ENCODE measurements at regions not wholly inside any gene's neighbourhood (a gene's known extent, or its start where the extent isn't known, plus 50 kb on each side); places are given as distances from the start of the nearest gene placed in this dataset.
"Not testable (repeated sequence)": the region's sequence is repeated elsewhere in the genome, so short reads cannot be mapped to it uniquely, and the experiment has no call there.

- no peak for DNase-seq
- Histone ChIP-seq H3K27ac (no peak overlapping the region), H3K9me3 (replicated peaks) (no peaks in the 10 kb centered on the region), H3K36me3 (no peaks in the 10 kb centered on the region), H3K4me3 (no peak overlapping the region), H3K27me3 (no peaks in the 10 kb centered on the region), H3K4me1 (no peaks in the 10 kb centered on the region)
Measured at GRCh38 chr14:82009993-82010392, 476.3 kb upstream of the SEL1L start.

- Histone ChIP-seq H3K4me1 (no peaks in the 10 kb centered on the region), H3K27me3 (no peaks in the 10 kb centered on the region), H3K4me3 (no peak overlapping the region), H3K36me3 (no peaks in the 10 kb centered on the region), H3K27ac (no peak overlapping the region), H3K9me3 (replicated peaks) (no peaks in the 10 kb centered on the region)
- no peak for DNase-seq
Measured at GRCh38 chr14:82011460-82011859, 477.8 kb upstream of the SEL1L start.

- Histone ChIP-seq H3K36me3 (no peaks in the 10 kb centered on the region), H3K9me3 (replicated peaks) (no peaks in the 10 kb centered on the region), H3K4me1 (no peaks in the 10 kb centered on the region), H3K27me3 (no peaks in the 10 kb centered on the region), H3K27ac (no peak overlapping the region), H3K4me3 (no peak overlapping the region)
- no peak for DNase-seq
Measured at GRCh38 chr14:82029038-82029437, 495.4 kb upstream of the SEL1L start.

GRCh38 chr14:82035397-82035796 is 501.7 kb upstream of the SEL1L start:
- no peaks in the 10 kb centered on the region for H3K4me1 ChIP-seq
- no peak overlapping the region for H3K27ac ChIP-seq
- H3K36me3 ChIP-seq: no peaks in the 10 kb centered on the region
- H3K27me3 ChIP-seq: no peaks in the 10 kb centered on the region
- H3K9me3 ChIP-seq (replicated peaks): no peaks in the 10 kb centered on the region
- no peak for DNase-seq
- H3K4me3 ChIP-seq: no peak overlapping the region

DNA sequence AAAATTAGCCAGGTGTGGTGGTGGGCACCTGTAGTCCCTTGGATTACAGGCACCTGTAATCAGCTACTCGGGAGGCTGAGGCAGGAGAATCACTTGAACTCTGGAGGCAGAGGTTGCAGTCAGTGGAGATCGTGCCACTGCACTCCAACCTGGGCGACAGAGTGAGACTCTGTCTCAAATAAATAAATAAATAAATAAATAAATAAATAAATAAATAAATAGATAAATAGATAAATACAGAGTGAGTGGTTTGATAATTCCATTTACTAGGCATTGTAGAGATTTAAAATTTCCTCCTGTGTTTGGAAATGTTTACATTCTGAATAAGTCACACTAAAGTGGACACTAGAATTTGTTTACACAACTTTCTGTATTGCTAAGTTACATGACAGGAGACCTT is 504.4 kb upstream of the SEL1L start:
- H3K4me3 ChIP-seq; DNase-seq; H3K4me1 ChIP-seq; H3K27ac ChIP-seq; H3K27me3 ChIP-seq; H3K9me3 ChIP-seq (replicated peaks); H3K36me3 ChIP-seq: not testable (repeated sequence)

DNA sequence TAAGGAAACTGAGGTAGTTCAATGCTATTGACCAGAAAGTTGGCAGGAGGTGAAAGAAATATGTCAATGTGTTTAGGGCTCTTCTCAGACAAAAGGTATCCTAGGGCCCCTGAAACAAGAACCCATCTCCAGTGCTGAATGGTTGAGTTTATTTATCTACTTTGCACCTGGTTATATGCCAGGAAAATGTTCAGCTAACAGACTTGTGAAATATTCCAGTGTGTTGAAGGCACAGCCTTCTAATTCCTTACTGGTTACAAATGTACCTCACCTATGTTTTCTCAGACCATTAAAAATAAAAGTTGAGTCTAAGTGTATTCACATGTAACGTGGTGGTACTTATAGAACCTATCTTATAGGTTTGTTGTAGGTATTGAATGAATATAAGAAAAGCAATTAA is 511.7 kb upstream of the SEL1L start:
- no peak for DNase-seq
- no peak overlapping the region for H3K4me3 ChIP-seq
- no peaks in the 10 kb centered on the region for H3K9me3 ChIP-seq (replicated peaks)
- H3K36me3 ChIP-seq: no peaks in the 10 kb centered on the region
- H3K27ac ChIP-seq: no peak overlapping the region
- H3K27me3 ChIP-seq: no peaks in the 10 kb centered on the region
- H3K4me1 ChIP-seq: no peaks in the 10 kb centered on the region

- H3K27ac ChIP-seq: no peak overlapping the region
- no peaks in the 10 kb centered on the region for H3K36me3 ChIP-seq
- DNase-seq: no peak
- H3K4me1 ChIP-seq: no peaks in the 10 kb centered on the region
- no peaks in the 10 kb centered on the region for H3K27me3 ChIP-seq
- H3K4me3 ChIP-seq: no peak overlapping the region
- no peaks in the 10 kb centered on the region for H3K9me3 ChIP-seq (replicated peaks)
Measured at GRCh38 chr14:82046512-82047226, 513.0 kb upstream of the SEL1L start.

DNA sequence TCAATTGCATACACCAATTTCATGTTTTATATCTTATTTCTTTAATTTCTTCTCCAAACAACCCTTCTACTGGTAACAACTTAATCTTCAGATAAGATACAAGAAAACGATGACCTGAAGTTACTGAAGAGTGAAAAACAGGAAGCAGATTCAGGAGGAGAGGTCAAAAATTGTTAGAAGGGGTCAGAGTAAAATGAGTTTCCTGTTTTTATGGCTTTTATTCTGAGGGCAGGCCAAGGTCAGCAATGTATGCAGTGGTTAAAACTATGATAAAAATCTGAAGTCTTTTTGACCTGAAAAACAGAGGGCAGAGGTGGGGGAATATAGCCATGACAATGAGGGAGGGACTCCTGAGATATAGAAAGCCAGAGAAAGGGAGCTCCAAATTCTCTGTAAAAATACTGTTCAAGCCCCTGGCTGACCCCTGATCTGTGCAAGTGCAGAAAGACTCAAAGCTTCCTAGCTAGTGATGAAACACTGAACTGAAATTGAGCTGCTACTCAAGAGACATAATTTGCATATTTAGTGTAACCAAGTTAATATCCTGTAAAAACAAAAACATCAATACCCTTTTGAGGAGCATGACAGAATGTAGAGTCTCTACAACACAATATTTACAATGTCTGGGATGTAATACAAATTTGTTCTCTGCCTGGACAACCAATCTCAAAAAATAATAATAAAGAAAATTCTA is 514.3 kb upstream of the SEL1L start:
- Histone ChIP-seq H3K27me3 (no peaks in the 10 kb centered on the region), H3K4me1 (no peaks in the 10 kb centered on the region), H3K36me3 (no peaks in the 10 kb centered on the region), H3K4me3 (no peak overlapping the region), H3K9me3 (replicated peaks) (no peaks in the 10 kb centered on the region), H3K27ac (no peak overlapping the region)
- no peak for DNase-seq

DNA sequence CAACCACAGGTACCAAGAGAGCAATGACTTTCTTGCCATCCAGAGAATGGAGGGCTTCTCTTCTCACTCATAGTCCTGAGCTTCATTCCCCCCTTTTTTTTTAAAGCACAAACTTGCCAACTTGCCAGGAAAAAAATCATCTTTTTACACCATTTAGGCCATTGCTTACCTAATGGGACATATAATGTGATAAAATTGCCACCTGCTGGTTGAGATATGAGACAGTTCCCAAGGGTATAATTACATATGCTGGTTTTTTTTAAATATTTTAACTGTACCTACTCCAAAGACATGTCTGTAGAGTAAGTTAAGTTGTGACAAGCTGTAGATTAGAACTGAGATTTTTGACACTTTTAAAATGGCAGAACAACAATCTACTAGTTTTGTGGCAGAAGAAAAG is 519.1 kb upstream of the SEL1L start:
- no peaks in the 10 kb centered on the region for H3K4me1 ChIP-seq
- no peak for DNase-seq
- H3K9me3 ChIP-seq (replicated peaks): no peaks in the 10 kb centered on the region
- H3K27ac ChIP-seq: no peak overlapping the region
- no peak overlapping the region for H3K4me3 ChIP-seq
- H3K27me3 ChIP-seq: no peaks in the 10 kb centered on the region
- no peaks in the 10 kb centered on the region for H3K36me3 ChIP-seq

- H3K36me3 ChIP-seq: no peaks in the 10 kb centered on the region
- H3K9me3 ChIP-seq (replicated peaks): no peaks in the 10 kb centered on the region
- H3K27ac ChIP-seq: no peak overlapping the region
- no peak overlapping the region for H3K4me3 ChIP-seq
- H3K27me3 ChIP-seq: no peaks in the 10 kb centered on the region
- no peaks in the 10 kb centered on the region for H3K4me1 ChIP-seq
- DNase-seq: no peak
Measured at GRCh38 chr14:82055515-82056115, 522.0 kb upstream of the SEL1L start.

DNA sequence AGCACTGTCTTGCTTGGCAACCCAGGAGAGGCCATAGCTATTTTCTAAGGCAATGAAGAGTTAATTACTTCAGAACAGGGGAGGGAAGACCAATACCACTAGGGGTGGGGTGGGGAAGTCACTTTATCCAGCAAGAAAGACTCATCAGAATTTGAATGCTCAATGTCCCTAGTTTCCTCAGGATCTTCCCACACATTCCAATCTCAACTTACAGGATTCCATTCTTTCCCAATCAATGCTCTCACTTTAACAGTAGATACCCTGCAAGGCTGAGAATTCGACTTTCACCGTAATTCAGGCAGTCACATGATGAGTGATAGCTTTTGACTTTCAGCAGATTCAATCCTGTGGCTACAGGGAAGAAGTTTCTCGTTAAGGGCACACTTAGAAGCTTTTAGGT is 526.6 kb upstream of the SEL1L start:
- H3K4me3 ChIP-seq: no peak overlapping the region
- no peak overlapping the region for H3K27ac ChIP-seq
- no peaks in the 10 kb centered on the region for H3K36me3 ChIP-seq
- no peaks in the 10 kb centered on the region for H3K9me3 ChIP-seq (replicated peaks)
- no peaks in the 10 kb centered on the region for H3K4me1 ChIP-seq
- H3K27me3 ChIP-seq: no peaks in the 10 kb centered on the region
- DNase-seq: no peak

- H3K27me3 ChIP-seq: no peaks in the 10 kb centered on the region
- H3K36me3 ChIP-seq: no peaks in the 10 kb centered on the region
- H3K4me1 ChIP-seq: no peaks in the 10 kb centered on the region
- no peak for DNase-seq
- H3K9me3 ChIP-seq (replicated peaks): no peaks in the 10 kb centered on the region
- no peak overlapping the region for H3K27ac ChIP-seq
- H3K4me3 ChIP-seq: no peak overlapping the region
Measured at GRCh38 chr14:82067221-82067875, 533.7 kb upstream of the SEL1L start.

DNA sequence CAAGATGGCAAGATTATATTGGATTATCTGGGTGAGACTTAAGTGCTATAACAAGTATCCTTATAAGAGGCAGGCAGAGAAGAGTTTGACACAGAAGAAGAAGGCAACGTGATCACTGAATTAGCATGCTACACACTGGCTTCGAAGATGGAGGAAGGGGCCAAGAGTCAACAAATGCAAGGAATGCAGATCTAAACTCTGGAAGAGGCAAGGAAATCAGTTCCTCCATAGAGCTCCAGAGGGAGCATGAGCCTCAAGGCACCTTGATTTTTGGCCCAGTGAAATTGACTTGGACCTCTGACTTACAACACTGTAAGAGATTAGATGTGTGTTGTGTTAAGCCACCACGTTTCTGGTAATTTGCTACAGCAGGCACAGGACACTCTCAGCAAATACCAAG is 536.4 kb upstream of the SEL1L start:
- H3K27ac ChIP-seq: no peak overlapping the region
- H3K27me3 ChIP-seq: no peaks in the 10 kb centered on the region
- DNase-seq: no peak
- H3K4me3 ChIP-seq: no peak overlapping the region
- H3K4me1 ChIP-seq: no peaks in the 10 kb centered on the region
- H3K36me3 ChIP-seq: no peaks in the 10 kb centered on the region
- H3K9me3 ChIP-seq (replicated peaks): no peaks in the 10 kb centered on the region

- Histone ChIP-seq H3K4me3 (no peak overlapping the region), H3K27ac (no peak overlapping the region), H3K27me3 (no peaks in the 10 kb centered on the region), H3K9me3 (replicated peaks) (no peaks in the 10 kb centered on the region), H3K4me1 (no peaks in the 10 kb centered on the region), H3K36me3 (no peaks in the 10 kb centered on the region)
- no peak for DNase-seq
Measured at GRCh38 chr14:82070753-82071152, 537.1 kb upstream of the SEL1L start.

GRCh38 chr14:82073547-82073946 is 539.9 kb upstream of the SEL1L start:
- Histone ChIP-seq H3K36me3 (no peaks in the 10 kb centered on the region), H3K27ac (no peak overlapping the region), H3K4me3 (no peak overlapping the region), H3K9me3 (replicated peaks) (no peaks in the 10 kb centered on the region), H3K4me1 (no peaks in the 10 kb centered on the region), H3K27me3 (no peaks in the 10 kb centered on the region)
- DNase-seq: no peak
